Astrocyte of the spinal cord (primary cell): ENCODE measurements at regions not wholly inside any gene's neighbourhood (a gene's known extent, or its start where the extent isn't known, plus 50 kb on each side); places are given as distances from the start of the nearest gene placed in this dataset.
"Not testable (repeated sequence)": the region's sequence is repeated elsewhere in the genome, so short reads cannot be mapped to it uniquely, and the experiment has no call there.

Experiments
- DNase-seq: peaks from one replicate; pipeline ENCODE4 v3.0.0; 2011; ENCODE audit warnings: low read depth, low spot score
- H3K4me3 ChIP-seq: 2 replicates; pipeline ENCODE4 v1.5.1; 2011; ENCODE audit warnings: low read depth, mild to moderate bottlenecking, low read length, moderate library complexity
- in situ Hi-C: cut with HindIII; loops from 2 replicates; pipeline ENCODE4 v1.10.0; 2017; ENCODE audit warnings: low sequenced_read_pairs
- TF ChIP-seq, protein P1 (sequence below): IDR thresholded peaks from 2 replicates; pipeline ENCODE4 v1.5.1; 2012; ENCODE audit warnings: low read depth, mild to moderate bottlenecking, low read length, inconsistent platforms

DNA sequence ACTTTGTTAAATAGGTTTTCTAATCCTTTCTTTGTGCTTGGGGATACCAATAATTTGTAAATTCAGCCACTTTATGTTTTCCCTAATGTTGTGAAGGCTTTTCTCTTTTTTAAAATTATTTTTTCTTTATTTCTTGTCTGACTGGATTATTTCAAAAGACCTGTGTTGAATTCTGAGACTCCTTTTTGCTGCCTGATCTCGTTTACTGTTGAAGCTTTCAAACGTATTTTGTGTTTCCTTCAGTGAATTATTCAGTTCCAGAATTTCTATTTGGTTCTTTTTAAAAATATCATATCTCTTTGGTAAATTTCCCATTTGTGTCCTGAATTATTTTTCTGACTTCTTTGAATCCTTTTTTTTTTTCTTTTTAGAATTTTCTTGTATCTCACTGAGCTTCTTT lies 241.6 kb downstream of the LRIG3 start:
- in situ Hi-C loops: no loop called here
- H3K4me3 ChIP-seq: no peak overlapping the region
- TF ChIP-seq, protein P1, sequence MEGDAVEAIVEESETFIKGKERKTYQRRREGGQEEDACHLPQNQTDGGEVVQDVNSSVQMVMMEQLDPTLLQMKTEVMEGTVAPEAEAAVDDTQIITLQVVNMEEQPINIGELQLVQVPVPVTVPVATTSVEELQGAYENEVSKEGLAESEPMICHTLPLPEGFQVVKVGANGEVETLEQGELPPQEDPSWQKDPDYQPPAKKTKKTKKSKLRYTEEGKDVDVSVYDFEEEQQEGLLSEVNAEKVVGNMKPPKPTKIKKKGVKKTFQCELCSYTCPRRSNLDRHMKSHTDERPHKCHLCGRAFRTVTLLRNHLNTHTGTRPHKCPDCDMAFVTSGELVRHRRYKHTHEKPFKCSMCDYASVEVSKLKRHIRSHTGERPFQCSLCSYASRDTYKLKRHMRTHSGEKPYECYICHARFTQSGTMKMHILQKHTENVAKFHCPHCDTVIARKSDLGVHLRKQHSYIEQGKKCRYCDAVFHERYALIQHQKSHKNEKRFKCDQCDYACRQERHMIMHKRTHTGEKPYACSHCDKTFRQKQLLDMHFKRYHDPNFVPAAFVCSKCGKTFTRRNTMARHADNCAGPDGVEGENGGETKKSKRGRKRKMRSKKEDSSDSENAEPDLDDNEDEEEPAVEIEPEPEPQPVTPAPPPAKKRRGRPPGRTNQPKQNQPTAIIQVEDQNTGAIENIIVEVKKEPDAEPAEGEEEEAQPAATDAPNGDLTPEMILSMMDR: no peak
- DNase-seq: no peak

DNA sequence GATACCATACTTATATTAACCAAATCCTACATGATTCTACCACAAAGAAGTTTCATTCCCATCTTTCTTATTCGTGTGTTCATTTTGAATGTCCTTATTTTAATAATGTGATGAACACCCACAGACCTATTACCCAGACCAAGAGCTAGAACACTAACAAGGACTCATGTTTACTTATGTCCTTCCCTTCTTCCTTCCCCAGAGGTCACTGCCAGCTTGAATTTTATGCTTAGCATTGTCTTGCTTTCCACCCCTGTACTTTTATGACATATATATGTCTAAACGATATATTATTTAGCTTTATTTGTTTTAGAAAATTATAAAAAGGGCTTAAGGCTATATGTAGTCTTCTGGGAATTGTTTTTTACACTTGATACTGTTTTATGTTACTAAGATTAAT lies 238.6 kb downstream of the LRIG3 start:
- DNase-seq: no peak
- TF ChIP-seq, protein P1: no peak
- H3K4me3 ChIP-seq: no peak overlapping the region
- in situ Hi-C loops: no loop called here

DNA sequence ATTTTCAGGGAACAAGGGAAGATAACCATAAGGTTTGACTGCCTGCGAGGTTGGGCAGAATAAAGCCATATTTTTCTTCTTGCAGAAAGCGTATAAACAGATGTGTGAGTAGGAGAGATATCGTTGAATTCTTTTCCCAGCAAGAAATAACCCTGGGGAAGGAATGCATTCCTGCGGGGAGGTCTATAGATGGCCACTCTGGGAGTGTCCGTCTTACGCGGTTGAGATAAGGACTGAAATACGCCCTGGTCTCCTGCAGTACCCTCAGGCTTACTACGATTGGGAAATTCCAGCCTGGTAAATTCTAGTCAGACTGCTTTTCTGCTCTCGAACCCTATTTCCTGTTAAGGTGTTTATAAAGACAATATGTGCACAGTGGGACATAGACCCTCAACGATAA lies 225.0 kb downstream of the LRIG3 start:
- no peak for DNase-seq
- in situ Hi-C loops: no loop called here
- TF ChIP-seq, protein P1: no peak
- H3K4me3 ChIP-seq: no peak overlapping the region

DNA sequence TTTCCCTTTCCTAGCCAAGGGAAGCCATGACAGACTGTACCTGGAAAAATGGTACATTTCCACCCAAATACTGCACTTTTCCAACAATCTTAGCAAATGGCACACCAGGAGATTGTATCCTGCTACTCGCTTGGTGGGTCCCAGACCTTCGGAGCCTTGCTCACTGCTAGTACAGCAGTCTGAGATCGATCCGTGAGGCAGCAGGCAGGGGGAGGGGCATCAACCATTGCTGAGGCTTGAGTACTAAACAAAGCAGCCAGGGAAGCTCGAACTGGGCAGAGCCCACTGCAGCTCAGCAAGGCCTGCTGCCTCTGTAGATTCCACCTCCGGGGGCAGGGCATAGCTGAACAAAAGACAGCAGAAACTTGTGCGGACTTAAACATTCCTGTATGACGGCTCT lies 218.8 kb downstream of the LRIG3 start:
- no peak overlapping the region for H3K4me3 ChIP-seq
- TF ChIP-seq, protein P1: no peak
- no peak for DNase-seq
- in situ Hi-C loops: no loop called here

DNA sequence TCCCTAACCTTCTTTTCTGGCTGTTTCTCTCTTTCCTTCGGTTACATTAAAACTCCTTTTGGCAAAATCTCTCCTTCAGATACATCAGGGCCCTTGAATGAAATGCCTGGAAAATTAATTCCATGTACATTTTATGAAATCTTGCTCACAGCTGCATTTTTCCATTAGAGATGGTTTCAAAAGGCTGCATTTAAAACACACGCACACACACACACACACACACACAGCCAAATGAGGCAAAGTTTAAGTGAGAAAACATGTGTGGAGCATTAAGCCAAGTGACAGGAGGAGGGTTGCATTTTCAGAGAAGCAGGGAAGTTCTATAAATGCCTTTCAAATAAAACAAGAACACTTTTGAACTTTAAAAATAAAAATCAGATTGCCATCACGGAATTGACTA lies 216.4 kb downstream of the LRIG3 start:
- DNase-seq: no peak
- TF ChIP-seq, protein P1: no peak
- in situ Hi-C loops: no loop called here
- no peak overlapping the region for H3K4me3 ChIP-seq

DNA sequence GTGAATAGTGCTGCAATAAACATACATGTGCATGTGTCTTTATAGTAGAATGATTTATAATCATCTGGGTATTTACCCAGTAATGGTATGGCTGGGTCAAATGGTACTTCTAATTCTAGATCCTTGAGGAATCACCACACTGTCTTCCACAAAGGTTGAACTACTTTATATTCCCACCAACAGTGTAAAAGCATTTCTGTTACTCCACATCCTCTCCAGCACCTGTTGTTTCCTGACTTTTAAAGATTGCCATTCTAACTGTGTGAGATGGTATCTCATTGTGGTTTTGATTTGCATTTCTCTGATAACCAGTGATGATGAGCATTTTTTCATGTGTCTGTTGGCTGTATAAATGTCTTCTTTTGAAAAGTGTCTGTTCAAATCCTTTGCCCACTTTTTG lies 215.5 kb downstream of the LRIG3 start:
- DNase-seq, in situ Hi-C loops, H3K4me3 ChIP-seq: not testable (repeated sequence)

DNA sequence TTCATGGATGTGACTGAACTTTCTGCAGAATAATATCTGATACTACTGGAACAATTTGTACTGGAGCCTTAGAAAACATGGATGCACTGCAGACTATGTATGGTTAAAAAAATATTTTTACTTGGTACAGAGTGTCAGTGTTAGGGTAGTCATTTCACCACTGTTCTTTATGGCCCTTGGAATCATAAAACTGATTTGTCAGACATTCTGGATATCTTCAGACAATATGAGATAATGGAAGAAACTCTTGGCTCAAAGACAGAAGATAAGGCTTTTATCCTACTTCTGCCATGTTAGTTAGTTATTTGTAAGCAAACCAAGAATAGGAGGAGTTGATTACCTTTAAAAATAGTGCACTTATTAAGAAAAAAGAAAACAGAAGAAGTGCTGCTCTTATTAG lies 209.4 kb downstream of the LRIG3 start:
- TF ChIP-seq, protein P1: no peak
- in situ Hi-C loops: no loop called here
- DNase-seq: no peak
- no peak overlapping the region for H3K4me3 ChIP-seq
